SK-N-SH treated with all-trans-retinoic acid at 6 μM for 48 hours (cell line): ENCODE measurements at regions not wholly inside any gene's neighbourhood (a gene's known extent, or its start where the extent isn't known, plus 50 kb on each side); places are given as distances from the start of the nearest gene placed in this dataset.

Experiments
- BACH2 ChIP-seq: fragments of 250-450 bp; sonication (Bioruptor Pico); IDR thresholded peaks from 2 replicates; pipeline ENCODE4 v1.9.0; 2021; ENCODE audit warnings: mild to moderate bottlenecking, borderline replicate concordance
- ESRRG ChIP-seq: fragments of 250-450 bp; sonication (Bioruptor Pico); IDR thresholded peaks from 2 replicates; pipeline ENCODE4 v1.6.1; 2021; ENCODE audit warnings: mild to moderate bottlenecking
- ISL1 ChIP-seq: fragments of 250-450 bp; sonication (Bioruptor Pico); IDR thresholded peaks from 2 replicates; pipeline ENCODE4 v2.1.2; 2022; ENCODE audit warnings: mild to moderate bottlenecking, moderate library complexity
- PPARA ChIP-seq: fragments of 250-450 bp; sonication (Bioruptor Pico); IDR thresholded peaks from 2 replicates; pipeline ENCODE4 v1.5.0; 2020; ENCODE audit warnings: mild to moderate bottlenecking, borderline replicate concordance
- RARB ChIP-seq: fragments of 250-450 bp; sonication (Bioruptor Pico); IDR thresholded peaks from 2 replicates; pipeline ENCODE4 v1.8.0; 2021; ENCODE audit warnings: mild to moderate bottlenecking, moderate library complexity
- SNAI2 ChIP-seq: fragments of 250-450 bp; sonication (Bioruptor Pico); IDR thresholded peaks from 2 replicates; pipeline ENCODE4 v1.5.0; 2020; ENCODE audit warnings: mild to moderate bottlenecking, moderate library complexity
- TCF4 ChIP-seq: fragments of 250-450 bp; sonication (Bioruptor Pico); IDR thresholded peaks from 2 replicates; pipeline ENCODE4 v1.8.0; 2021; ENCODE audit warnings: mild to moderate bottlenecking, moderate library complexity, borderline replicate concordance
- ZFP3 ChIP-seq: fragments of 250-450 bp; sonication (Bioruptor Pico); IDR thresholded peaks from 2 replicates; pipeline ENCODE4 v1.5.0; 2020; ENCODE audit warnings: mild to moderate bottlenecking, moderate library complexity
- ZNF70 ChIP-seq: fragments of 450-650 bp; formaldehyde crosslinking; IDR thresholded peaks from 2 replicates; pipeline ENCODE4 v1.5.0; 2020; ENCODE audit warnings: mild to moderate bottlenecking, moderate library complexity
- TF ChIP-seq, protein P1 (sequence below): fragments of 250-450 bp; sonication (Bioruptor Pico); IDR thresholded peaks from 2 replicates; pipeline ENCODE4 v1.8.0; 2020; ENCODE audit warnings: mild to moderate bottlenecking, moderate library complexity, borderline replicate concordance
- TF ChIP-seq, protein P2 (sequence below): fragments of 250-450 bp; sonication (Bioruptor Pico); IDR thresholded peaks from 2 replicates; pipeline ENCODE4 v1.5.1; 2020; ENCODE audit warnings: low read depth, mild to moderate bottlenecking, moderate library complexity
- TF ChIP-seq, protein P3 (sequence below): fragments of 250-450 bp; sonication (Bioruptor Pico); IDR thresholded peaks from 2 replicates; pipeline ENCODE4 v1.5.0; 2020; ENCODE audit warnings: mild to moderate bottlenecking, moderate library complexity

DNA sequence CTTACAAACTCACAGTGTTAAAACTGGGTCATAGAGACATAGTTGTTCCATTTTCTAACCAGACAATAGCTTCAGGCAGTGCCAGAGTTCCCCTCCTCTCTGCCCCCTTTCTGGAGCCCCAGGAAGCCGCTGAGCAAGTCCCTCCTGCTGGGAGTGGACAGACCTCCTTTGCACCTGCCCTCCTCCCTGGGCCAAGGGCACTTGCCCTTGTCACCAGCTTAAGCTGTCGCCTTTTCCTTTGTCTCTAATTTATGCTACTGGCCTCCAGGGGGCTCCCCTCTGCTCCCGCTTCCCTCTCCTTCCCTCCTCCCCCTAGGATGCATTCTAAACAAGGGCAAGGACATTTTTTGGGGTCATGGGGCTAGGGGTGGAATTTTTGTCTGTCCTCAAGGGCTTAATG, 182.4 kb downstream of the MIS18A start:
- TF ChIP-seq BACH2 (CRISPR knock-in tag) (no peak), SNAI2 (CRISPR knock-in tag) (no peak), ISL1 (CRISPR knock-in tag) (no peak), ZFP3 (CRISPR knock-in tag) (no peak), RARB (CRISPR knock-in tag) (no peak), TCF4 (CRISPR knock-in tag) (no peak), PPARA (CRISPR knock-in tag) (no peak), ESRRG (CRISPR knock-in tag) (no peak), ZNF70 (CRISPR knock-in tag) (no peak)
- TF ChIP-seq, protein P1, sequence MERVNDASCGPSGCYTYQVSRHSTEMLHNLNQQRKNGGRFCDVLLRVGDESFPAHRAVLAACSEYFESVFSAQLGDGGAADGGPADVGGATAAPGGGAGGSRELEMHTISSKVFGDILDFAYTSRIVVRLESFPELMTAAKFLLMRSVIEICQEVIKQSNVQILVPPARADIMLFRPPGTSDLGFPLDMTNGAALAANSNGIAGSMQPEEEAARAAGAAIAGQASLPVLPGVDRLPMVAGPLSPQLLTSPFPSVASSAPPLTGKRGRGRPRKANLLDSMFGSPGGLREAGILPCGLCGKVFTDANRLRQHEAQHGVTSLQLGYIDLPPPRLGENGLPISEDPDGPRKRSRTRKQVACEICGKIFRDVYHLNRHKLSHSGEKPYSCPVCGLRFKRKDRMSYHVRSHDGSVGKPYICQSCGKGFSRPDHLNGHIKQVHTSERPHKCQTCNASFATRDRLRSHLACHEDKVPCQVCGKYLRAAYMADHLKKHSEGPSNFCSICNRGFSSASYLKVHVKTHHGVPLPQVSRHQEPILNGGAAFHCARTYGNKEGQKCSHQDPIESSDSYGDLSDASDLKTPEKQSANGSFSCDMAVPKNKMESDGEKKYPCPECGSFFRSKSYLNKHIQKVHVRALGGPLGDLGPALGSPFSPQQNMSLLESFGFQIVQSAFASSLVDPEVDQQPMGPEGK (CRISPR knock-in tag) = no peak
- TF ChIP-seq, protein P2, sequence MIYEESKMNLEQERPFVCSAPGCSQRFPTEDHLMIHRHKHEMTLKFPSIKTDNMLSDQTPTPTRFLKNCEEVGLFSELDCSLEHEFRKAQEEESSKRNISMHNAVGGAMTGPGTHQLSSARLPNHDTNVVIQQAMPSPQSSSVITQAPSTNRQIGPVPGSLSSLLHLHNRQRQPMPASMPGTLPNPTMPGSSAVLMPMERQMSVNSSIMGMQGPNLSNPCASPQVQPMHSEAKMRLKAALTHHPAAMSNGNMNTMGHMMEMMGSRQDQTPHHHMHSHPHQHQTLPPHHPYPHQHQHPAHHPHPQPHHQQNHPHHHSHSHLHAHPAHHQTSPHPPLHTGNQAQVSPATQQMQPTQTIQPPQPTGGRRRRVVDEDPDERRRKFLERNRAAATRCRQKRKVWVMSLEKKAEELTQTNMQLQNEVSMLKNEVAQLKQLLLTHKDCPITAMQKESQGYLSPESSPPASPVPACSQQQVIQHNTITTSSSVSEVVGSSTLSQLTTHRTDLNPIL (CRISPR knock-in tag) = no peak
- TF ChIP-seq, protein P3, sequence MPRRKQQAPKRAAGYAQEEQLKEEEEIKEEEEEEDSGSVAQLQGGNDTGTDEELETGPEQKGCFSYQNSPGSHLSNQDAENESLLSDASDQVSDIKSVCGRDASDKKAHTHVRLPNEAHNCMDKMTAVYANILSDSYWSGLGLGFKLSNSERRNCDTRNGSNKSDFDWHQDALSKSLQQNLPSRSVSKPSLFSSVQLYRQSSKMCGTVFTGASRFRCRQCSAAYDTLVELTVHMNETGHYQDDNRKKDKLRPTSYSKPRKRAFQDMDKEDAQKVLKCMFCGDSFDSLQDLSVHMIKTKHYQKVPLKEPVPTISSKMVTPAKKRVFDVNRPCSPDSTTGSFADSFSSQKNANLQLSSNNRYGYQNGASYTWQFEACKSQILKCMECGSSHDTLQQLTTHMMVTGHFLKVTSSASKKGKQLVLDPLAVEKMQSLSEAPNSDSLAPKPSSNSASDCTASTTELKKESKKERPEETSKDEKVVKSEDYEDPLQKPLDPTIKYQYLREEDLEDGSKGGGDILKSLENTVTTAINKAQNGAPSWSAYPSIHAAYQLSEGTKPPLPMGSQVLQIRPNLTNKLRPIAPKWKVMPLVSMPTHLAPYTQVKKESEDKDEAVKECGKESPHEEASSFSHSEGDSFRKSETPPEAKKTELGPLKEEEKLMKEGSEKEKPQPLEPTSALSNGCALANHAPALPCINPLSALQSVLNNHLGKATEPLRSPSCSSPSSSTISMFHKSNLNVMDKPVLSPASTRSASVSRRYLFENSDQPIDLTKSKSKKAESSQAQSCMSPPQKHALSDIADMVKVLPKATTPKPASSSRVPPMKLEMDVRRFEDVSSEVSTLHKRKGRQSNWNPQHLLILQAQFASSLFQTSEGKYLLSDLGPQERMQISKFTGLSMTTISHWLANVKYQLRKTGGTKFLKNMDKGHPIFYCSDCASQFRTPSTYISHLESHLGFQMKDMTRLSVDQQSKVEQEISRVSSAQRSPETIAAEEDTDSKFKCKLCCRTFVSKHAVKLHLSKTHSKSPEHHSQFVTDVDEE = no peak
